WTC11 (cell line): ENCODE measurements at regions not wholly inside any gene's neighbourhood (a gene's known extent, or its start where the extent isn't known, plus 50 kb on each side); places are given as distances from the start of the nearest gene placed in this dataset.

Experiments used
- ATAC-seq: fragments of 200-7000 bp; cut with Tn5 transposase; 2 replicates; pipeline ENCODE4 v1.10.0; 2021; ENCODE audit warnings: mild to moderate bottlenecking, moderate library complexity
- CTCF ChIA-PET: fragments of 300-600 bp; sonication (Branson Sonifier 250); formaldehyde crosslinking; loops from one replicate; lab custom pipeline; 2021; ENCODE audit warnings: antibody characterized with exemption; lab: Charles Lee
- POLR2A ChIA-PET: fragments of 350-600 bp; sonication (Branson Sonifier 250); formaldehyde crosslinking; loops from one replicate; lab custom pipeline; 2021; ENCODE audit warnings: antibody characterized with exemption; lab: Charles Lee
- DNase-seq: peaks from one replicate; pipeline ENCODE4 v3.0.0; 2021; ENCODE audit warnings: low spot score
- H3K27ac Mint-ChIP-seq: 2 replicates; pipeline ENCODE4 v1.8.0; 2021; ENCODE audit warnings: mixed read lengths
- H3K27me3 Mint-ChIP-seq: 2 replicates; pipeline ENCODE4 v1.8.0; 2021; ENCODE audit warnings: low read depth, mild to moderate bottlenecking, moderate library complexity, mixed read lengths
- H3K36me3 Mint-ChIP-seq: 2 replicates; pipeline ENCODE4 v1.8.0; 2021; ENCODE audit warnings: mixed read lengths
- H3K4me1 Mint-ChIP-seq: 2 replicates; pipeline ENCODE4 v1.8.0; 2022; ENCODE audit warnings: mixed read lengths
- H3K4me3 Mint-ChIP-seq: 2 replicates; pipeline ENCODE4 v1.8.0; 2021; ENCODE audit warnings: mild to moderate bottlenecking, moderate library complexity, mixed read lengths
- H3K9me3 Mint-ChIP-seq: 2 replicates; pipeline ENCODE4 v1.8.0; 2021; ENCODE audit warnings: mixed read lengths
- FOXJ3 ChIP-seq: sonication (generic); formaldehyde crosslinking; IDR thresholded peaks from 2 replicates; pipeline ENCODE4 v1.9.0; 2021; ENCODE audit warnings: missing genetic modification reagents, mild to moderate bottlenecking, borderline replicate concordance
- MYBL2 ChIP-seq: sonication (generic); formaldehyde crosslinking; IDR thresholded peaks from 2 replicates; pipeline ENCODE4 v1.8.1; 2023; ENCODE audit warnings: mild to moderate bottlenecking, moderate library complexity, missing genetic modification reagents
- NFATC4 ChIP-seq: fragments of 250-450 bp; sonication (Bioruptor Pico); IDR thresholded peaks from 2 replicates; pipeline ENCODE4 v1.9.0; 2021; ENCODE audit warnings: mild to moderate bottlenecking
- NFE2L1 ChIP-seq: sonication (generic); formaldehyde crosslinking; IDR thresholded peaks from 2 replicates; pipeline ENCODE4 v1.8.1; 2023; ENCODE audit warnings: missing genetic modification reagents
- NFYB ChIP-seq: sonication (generic); formaldehyde crosslinking; conservative IDR thresholded peaks from 2 replicates; pipeline ENCODE4 v1.8.0; 2022; ENCODE audit warnings: low read depth, missing genetic modification reagents
- PREB ChIP-seq: sonication (generic); formaldehyde crosslinking; IDR thresholded peaks from 2 replicates; pipeline ENCODE4 v1.8.1; 2022; ENCODE audit warnings: mild to moderate bottlenecking, missing genetic modification reagents, moderate library complexity, borderline replicate concordance
- RELA ChIP-seq: sonication (generic); formaldehyde crosslinking; IDR thresholded peaks from 2 replicates; pipeline ENCODE4 v1.8.1; 2022; ENCODE audit warnings: missing genetic modification reagents, mild to moderate bottlenecking, borderline replicate concordance
- SMAD4 ChIP-seq: sonication (generic); formaldehyde crosslinking; IDR thresholded peaks from 2 replicates; pipeline ENCODE4 v1.8.0; 2022; ENCODE audit warnings: mild to moderate bottlenecking, missing genetic modification reagents
- TEAD1 ChIP-seq: sonication (generic); formaldehyde crosslinking; IDR thresholded peaks from 2 replicates; pipeline ENCODE4 v1.8.0; 2022; ENCODE audit warnings: mild to moderate bottlenecking, missing genetic modification reagents
- ZBTB21 ChIP-seq: sonication (generic); formaldehyde crosslinking; IDR thresholded peaks from 2 replicates; pipeline ENCODE4 v1.8.1; 2023; ENCODE audit warnings: mild to moderate bottlenecking, missing genetic modification reagents, borderline replicate concordance
- ZMAT4 ChIP-seq: fragments of 250-450 bp; sonication (Bioruptor Pico); IDR thresholded peaks from 2 replicates; pipeline ENCODE4 v1.9.0; 2021; ENCODE audit warnings: mild to moderate bottlenecking
- ZNF317 ChIP-seq: sonication (generic); formaldehyde crosslinking; IDR thresholded peaks from 2 replicates; pipeline ENCODE4 v1.8.1; 2023; ENCODE audit warnings: low read depth, mild to moderate bottlenecking, moderate library complexity, missing genetic modification reagents, borderline replicate concordance
- ZNF423 ChIP-seq: fragments of 250-450 bp; sonication (Bioruptor Pico); IDR thresholded peaks from 2 replicates; pipeline ENCODE4 v2.1.2; 2022; ENCODE audit warnings: mild to moderate bottlenecking, moderate library complexity
- TF ChIP-seq, protein P1 (sequence below): sonication (generic); formaldehyde crosslinking; IDR thresholded peaks from 2 replicates; pipeline ENCODE4 v1.8.1; 2023; ENCODE audit warnings: mild to moderate bottlenecking, missing genetic modification reagents
- TF ChIP-seq, protein P2 (sequence below): fragments of 250-450 bp; sonication (Bioruptor Pico); IDR thresholded peaks from 2 replicates; pipeline ENCODE4 v2.1.2; 2022; ENCODE audit warnings: mild to moderate bottlenecking, moderate library complexity
- TF ChIP-seq, protein P3 (sequence below): sonication (generic); formaldehyde crosslinking; IDR thresholded peaks from 2 replicates; pipeline ENCODE4 v1.8.1; 2022; ENCODE audit warnings: missing genetic modification reagents, borderline replicate concordance
- TF ChIP-seq, protein P4 (sequence below): sonication (generic); formaldehyde crosslinking; conservative IDR thresholded peaks from 2 replicates; pipeline ENCODE4 v1.8.1; 2023; ENCODE audit warnings: mild to moderate bottlenecking, low read depth, missing genetic modification reagents, moderate library complexity
- TF ChIP-seq, protein P5 (sequence below): sonication (generic); formaldehyde crosslinking; IDR thresholded peaks from 2 replicates; pipeline ENCODE4 v1.8.1; 2023; ENCODE audit warnings: mild to moderate bottlenecking, moderate library complexity, missing genetic modification reagents

- POLR2A ChIA-PET: no interaction called here
- H3K27ac Mint-ChIP-seq: no peak overlapping the region
- DNase-seq (no peak), ATAC-seq (no peak)
- peaks cover 38% of the 10 kb centered on the region for H3K36me3 Mint-ChIP-seq
- no peak overlapping the region for H3K4me3 Mint-ChIP-seq
- peak; percentile 97 for TF ChIP-seq ZNF317
- TF ChIP-seq, protein P1, sequence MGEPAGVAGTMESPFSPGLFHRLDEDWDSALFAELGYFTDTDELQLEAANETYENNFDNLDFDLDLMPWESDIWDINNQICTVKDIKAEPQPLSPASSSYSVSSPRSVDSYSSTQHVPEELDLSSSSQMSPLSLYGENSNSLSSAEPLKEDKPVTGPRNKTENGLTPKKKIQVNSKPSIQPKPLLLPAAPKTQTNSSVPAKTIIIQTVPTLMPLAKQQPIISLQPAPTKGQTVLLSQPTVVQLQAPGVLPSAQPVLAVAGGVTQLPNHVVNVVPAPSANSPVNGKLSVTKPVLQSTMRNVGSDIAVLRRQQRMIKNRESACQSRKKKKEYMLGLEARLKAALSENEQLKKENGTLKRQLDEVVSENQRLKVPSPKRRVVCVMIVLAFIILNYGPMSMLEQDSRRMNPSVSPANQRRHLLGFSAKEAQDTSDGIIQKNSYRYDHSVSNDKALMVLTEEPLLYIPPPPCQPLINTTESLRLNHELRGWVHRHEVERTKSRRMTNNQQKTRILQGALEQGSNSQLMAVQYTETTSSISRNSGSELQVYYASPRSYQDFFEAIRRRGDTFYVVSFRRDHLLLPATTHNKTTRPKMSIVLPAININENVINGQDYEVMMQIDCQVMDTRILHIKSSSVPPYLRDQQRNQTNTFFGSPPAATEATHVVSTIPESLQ: no peak
- peaks cover 48% of the 10 kb centered on the region for H3K9me3 Mint-ChIP-seq
- H3K4me1 Mint-ChIP-seq: no peaks in the 10 kb centered on the region
- CTCF ChIA-PET: no interaction called here
- no peaks in the 10 kb centered on the region for H3K27me3 Mint-ChIP-seq
Measured at GRCh38 chr18:75592527-75592926, 165.0 kb upstream of the SMIM21 start.

DNA sequence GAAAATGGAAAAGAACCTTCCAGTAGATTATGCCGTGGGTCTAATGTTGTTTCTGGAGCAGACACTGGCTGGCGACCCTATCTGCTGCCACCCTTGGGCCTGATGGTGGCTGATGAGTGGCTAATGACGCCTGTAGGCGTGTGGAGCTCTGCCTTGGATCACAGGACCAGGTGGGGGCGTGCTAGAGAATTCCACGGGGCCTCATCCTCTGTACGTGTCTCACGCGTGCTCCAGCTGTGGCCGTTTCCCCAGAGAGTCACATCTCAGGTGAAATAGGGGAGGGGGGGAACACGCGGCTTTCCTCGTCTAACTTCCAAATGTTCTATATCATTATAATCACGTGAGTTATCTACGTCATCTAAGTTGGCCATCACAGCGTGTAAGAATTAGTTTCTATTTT is 160.9 kb upstream of the SMIM21 start:
- TF ChIP-seq TEAD1 (CRISPR knock-in tag) (no peak), ZNF317 (no peak), ZMAT4 (no peak), NFATC4 (CRISPR knock-in tag) (no peak), ZBTB21 (no peak), PREB (no peak), MYBL2 (CRISPR knock-in tag) (no peak), FOXJ3 (CRISPR knock-in tag) (no peak), NFYB (CRISPR knock-in tag) (no peak), RELA (CRISPR knock-in tag) (no peak)
- TF ChIP-seq, protein P2, sequence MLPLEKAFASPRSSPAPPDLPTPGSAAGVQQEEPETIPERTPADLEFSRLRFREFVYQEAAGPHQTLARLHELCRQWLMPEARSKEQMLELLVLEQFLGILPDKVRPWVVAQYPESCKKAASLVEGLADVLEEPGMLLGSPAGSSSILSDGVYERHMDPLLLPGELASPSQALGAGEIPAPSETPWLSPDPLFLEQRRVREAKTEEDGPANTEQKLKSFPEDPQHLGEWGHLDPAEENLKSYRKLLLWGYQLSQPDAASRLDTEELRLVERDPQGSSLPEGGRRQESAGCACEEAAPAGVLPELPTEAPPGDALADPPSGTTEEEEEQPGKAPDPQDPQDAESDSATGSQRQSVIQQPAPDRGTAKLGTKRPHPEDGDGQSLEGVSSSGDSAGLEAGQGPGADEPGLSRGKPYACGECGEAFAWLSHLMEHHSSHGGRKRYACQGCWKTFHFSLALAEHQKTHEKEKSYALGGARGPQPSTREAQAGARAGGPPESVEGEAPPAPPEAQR (CRISPR knock-in tag): no peak
- TF ChIP-seq, protein P3, sequence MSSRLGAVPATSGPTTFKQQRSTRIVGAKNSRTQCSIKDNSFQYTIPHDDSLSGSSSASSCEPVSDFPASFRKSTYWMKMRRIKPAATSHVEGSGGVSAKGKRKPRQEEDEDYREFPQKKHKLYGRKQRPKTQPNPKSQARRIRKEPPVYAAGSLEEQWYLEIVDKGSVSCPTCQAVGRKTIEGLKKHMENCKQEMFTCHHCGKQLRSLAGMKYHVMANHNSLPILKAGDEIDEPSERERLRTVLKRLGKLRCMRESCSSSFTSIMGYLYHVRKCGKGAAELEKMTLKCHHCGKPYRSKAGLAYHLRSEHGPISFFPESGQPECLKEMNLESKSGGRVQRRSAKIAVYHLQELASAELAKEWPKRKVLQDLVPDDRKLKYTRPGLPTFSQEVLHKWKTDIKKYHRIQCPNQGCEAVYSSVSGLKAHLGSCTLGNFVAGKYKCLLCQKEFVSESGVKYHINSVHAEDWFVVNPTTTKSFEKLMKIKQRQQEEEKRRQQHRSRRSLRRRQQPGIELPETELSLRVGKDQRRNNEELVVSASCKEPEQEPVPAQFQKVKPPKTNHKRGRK (CRISPR knock-in tag): no peak
- Mint-ChIP-seq H3K27me3 (no peaks in the 10 kb centered on the region; the same call in 1 of the 2 replicates), H3K9me3 (peaks cover 35% of the 10 kb centered on the region), H3K27ac (no peak overlapping the region), H3K4me1 (peaks cover 16% of the 10 kb centered on the region), H3K4me3 (no peak overlapping the region), H3K36me3 (peaks cover 30% of the 10 kb centered on the region)
- ATAC-seq (no peak), DNase-seq (no peak)
- CTCF ChIA-PET: no interaction called here
- POLR2A ChIA-PET: no interaction called here

DNA sequence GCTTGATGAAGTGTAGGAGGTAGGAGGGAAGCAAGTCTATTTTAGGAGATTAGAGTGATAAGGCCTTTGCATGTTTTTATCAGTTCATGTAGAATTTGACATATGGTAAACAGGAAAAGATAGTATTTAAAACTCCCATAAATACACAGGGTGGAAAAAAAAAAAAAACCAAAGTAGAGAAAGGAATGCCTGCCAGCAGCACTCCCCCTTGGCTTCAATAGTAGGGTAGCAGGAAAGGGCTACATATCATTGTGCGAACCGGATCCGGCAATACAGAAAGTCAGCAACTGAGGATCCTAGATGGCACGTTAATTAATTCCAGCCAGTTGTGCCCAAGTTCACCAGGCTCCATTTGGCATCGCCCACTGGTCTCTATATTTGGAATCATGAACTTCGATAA is 159.6 kb upstream of the SMIM21 start:
- Mint-ChIP-seq H3K4me1 (peaks cover 17% of the 10 kb centered on the region), H3K27me3 (no peaks in the 10 kb centered on the region; the same call in 1 of the 2 replicates), H3K9me3 (peaks cover 22% of the 10 kb centered on the region), H3K27ac (no peak overlapping the region), H3K36me3 (peaks cover 17% of the 10 kb centered on the region), H3K4me3 (no peak overlapping the region)
- POLR2A ChIA-PET: no interaction called here
- no peak for ATAC-seq
- CTCF ChIA-PET: no interaction called here
- no peak for DNase-seq
- TF ChIP-seq NFE2L1 (CRISPR knock-in tag) (no peak), ZNF423 (CRISPR knock-in tag) (no peak), SMAD4 (no peak)
- TF ChIP-seq, protein P4, sequence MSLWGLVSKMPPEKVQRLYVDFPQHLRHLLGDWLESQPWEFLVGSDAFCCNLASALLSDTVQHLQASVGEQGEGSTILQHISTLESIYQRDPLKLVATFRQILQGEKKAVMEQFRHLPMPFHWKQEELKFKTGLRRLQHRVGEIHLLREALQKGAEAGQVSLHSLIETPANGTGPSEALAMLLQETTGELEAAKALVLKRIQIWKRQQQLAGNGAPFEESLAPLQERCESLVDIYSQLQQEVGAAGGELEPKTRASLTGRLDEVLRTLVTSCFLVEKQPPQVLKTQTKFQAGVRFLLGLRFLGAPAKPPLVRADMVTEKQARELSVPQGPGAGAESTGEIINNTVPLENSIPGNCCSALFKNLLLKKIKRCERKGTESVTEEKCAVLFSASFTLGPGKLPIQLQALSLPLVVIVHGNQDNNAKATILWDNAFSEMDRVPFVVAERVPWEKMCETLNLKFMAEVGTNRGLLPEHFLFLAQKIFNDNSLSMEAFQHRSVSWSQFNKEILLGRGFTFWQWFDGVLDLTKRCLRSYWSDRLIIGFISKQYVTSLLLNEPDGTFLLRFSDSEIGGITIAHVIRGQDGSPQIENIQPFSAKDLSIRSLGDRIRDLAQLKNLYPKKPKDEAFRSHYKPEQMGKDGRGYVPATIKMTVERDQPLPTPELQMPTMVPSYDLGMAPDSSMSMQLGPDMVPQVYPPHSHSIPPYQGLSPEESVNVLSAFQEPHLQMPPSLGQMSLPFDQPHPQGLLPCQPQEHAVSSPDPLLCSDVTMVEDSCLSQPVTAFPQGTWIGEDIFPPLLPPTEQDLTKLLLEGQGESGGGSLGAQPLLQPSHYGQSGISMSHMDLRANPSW: no peak
- TF ChIP-seq, protein P5, sequence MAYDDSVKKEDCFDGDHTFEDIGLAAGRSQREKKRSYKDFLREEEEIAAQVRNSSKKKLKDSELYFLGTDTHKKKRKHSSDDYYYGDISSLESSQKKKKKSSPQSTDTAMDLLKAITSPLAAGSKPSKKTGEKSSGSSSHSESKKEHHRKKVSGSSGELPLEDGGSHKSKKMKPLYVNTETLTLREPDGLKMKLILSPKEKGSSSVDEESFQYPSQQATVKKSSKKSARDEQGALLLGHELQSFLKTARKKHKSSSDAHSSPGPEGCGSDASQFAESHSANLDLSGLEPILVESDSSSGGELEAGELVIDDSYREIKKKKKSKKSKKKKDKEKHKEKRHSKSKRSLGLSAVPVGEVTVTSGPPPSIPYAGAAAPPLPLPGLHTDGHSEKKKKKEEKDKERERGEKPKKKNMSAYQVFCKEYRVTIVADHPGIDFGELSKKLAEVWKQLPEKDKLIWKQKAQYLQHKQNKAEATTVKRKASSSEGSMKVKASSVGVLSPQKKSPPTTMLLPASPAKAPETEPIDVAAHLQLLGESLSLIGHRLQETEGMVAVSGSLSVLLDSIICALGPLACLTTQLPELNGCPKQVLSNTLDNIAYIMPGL (CRISPR knock-in tag): no peak
